ENCODE measurements at regions not wholly inside any gene's neighbourhood (a gene's known extent, or its start where the extent isn't known, plus 50 kb on each side); places are given as distances from the start of the nearest gene placed in this dataset.

- no peaks in the 10 kb centered on the region for H3K27me3 Mint-ChIP-seq
- Histone ChIP-seq H3K27ac (ENCODE audit: insufficient read depth, low read length, poor library complexity, severe bottlenecking) (no peak overlapping the region), H3K4me3 (ENCODE audit: low read depth, low read length) (no peak overlapping the region), H3K9me3 (ENCODE audit: control insufficient read depth in 2 of 2, low read length in 2 of 2) (no peaks in the 10 kb centered on the region), H3K36me3 (ENCODE audit: control insufficient read depth, insufficient read depth, low read length) (no peaks in the 10 kb centered on the region), H3K4me1 (ENCODE audit: control insufficient read depth, insufficient read depth, low read length, poor library complexity, severe bottlenecking) (peaks cover 18% of the 10 kb centered on the region), H3K27me3 (ENCODE audit: control insufficient read depth, insufficient read depth, low read length) (no peaks in the 10 kb centered on the region)
- peaks cover 4% of the 10 kb centered on the region for H3K36me3 Mint-ChIP-seq
- no peaks in the 10 kb centered on the region for H3K9me3 Mint-ChIP-seq
- H3K4me3 Mint-ChIP-seq = no peak overlapping the region
- DNase-seq = no peak
- peak overlapping the region in 1 of 3 donors; percentile 59 for H3K27ac Mint-ChIP-seq
- H3K4me1 Mint-ChIP-seq = peaks cover 25 to 66% (median 54%) of the 10 kb centered on the region in 4 donors
- ATAC-seq (ENCODE audit: low read depth in 2 of 2) = no peak
Measured at GRCh38 chr19:46911456-46911855, 50.7 kb downstream of the ARHGAP35 start.

GRCh38 chr19:46913198-46913851 is 52.5 kb downstream of the ARHGAP35 start:
- Histone ChIP-seq H3K27ac (ENCODE audit: insufficient read depth, low read length, poor library complexity, severe bottlenecking) (no peak overlapping the region), H3K36me3 (ENCODE audit: control insufficient read depth, insufficient read depth, low read length) (peaks cover 1% of the 10 kb centered on the region), H3K4me3 (ENCODE audit: low read depth, low read length) (peak overlapping the region; percentile 37), H3K9me3 (ENCODE audit: control insufficient read depth in 2 of 2, low read length in 2 of 2) (no peaks in the 10 kb centered on the region), H3K4me1 (ENCODE audit: control insufficient read depth, insufficient read depth, low read length, poor library complexity, severe bottlenecking) (peaks cover 18% of the 10 kb centered on the region), H3K27me3 (ENCODE audit: control insufficient read depth, insufficient read depth, low read length) (no peaks in the 10 kb centered on the region)
- Mint-ChIP-seq H3K4me3 (peak overlapping the region in 2 of 4 donors; percentile 7 to 13), H3K36me3 (peaks cover 8% of the 10 kb centered on the region), H3K9me3 (no peaks in the 10 kb centered on the region), H3K27ac (peak overlapping the region in 2 of 3 donors; percentile 1 to 2), H3K27me3 (no peaks in the 10 kb centered on the region), H3K4me1 (peaks cover 25 to 75% (median 55%) of the 10 kb centered on the region in 4 donors)
- no peak for DNase-seq
- no peak for ATAC-seq (ENCODE audit: low read depth in 2 of 2)

- Histone ChIP-seq H3K27ac (ENCODE audit: insufficient read depth, low read length, poor library complexity, severe bottlenecking) (no peak overlapping the region), H3K27me3 (ENCODE audit: control insufficient read depth, insufficient read depth, low read length) (no peaks in the 10 kb centered on the region), H3K9me3 (ENCODE audit: control insufficient read depth in 2 of 2, low read length in 2 of 2) (no peaks in the 10 kb centered on the region), H3K4me3 (ENCODE audit: low read depth, low read length) (peak overlapping the region; percentile 37), H3K4me1 (ENCODE audit: control insufficient read depth, insufficient read depth, low read length, poor library complexity, severe bottlenecking) (peaks cover 18% of the 10 kb centered on the region), H3K36me3 (ENCODE audit: control insufficient read depth, insufficient read depth, low read length) (peaks cover 7% of the 10 kb centered on the region)
- H3K4me3 Mint-ChIP-seq = peak overlapping the region in 3 of 4 donors; percentile 4 to 13 (median 7)
- ATAC-seq (ENCODE audit: low read depth in 2 of 2) (no peak), DNase-seq (peak in 2 of 3 donors; percentile 31 to 33)
- peak overlapping the region in 2 of 3 donors; percentile 1 to 2 for H3K27ac Mint-ChIP-seq
- H3K9me3 Mint-ChIP-seq = no peaks in the 10 kb centered on the region
- no peaks in the 10 kb centered on the region for H3K27me3 Mint-ChIP-seq
- peaks cover 14% of the 10 kb centered on the region for H3K36me3 Mint-ChIP-seq
- peaks cover 19 to 70% (median 52%) of the 10 kb centered on the region in 4 donors for H3K4me1 Mint-ChIP-seq
Measured at GRCh38 chr19:46913852-46914430, 53.1 kb downstream of the ARHGAP35 start.

- Mint-ChIP-seq H3K4me3 (peak overlapping the region in 1 of 4 donors; percentile 70), H3K27ac (peak overlapping the region in 1 of 3 donors; percentile 20), H3K36me3 (peaks cover 25% of the 10 kb centered on the region), H3K27me3 (no peaks in the 10 kb centered on the region), H3K9me3 (no peaks in the 10 kb centered on the region), H3K4me1 (peaks cover 19 to 60% (median 42%) of the 10 kb centered on the region in 4 donors)
- Histone ChIP-seq H3K27ac (ENCODE audit: insufficient read depth, low read length, poor library complexity, severe bottlenecking) (no peak overlapping the region), H3K9me3 (ENCODE audit: control insufficient read depth in 2 of 2, low read length in 2 of 2) (no peaks in the 10 kb centered on the region), H3K4me1 (ENCODE audit: control insufficient read depth, insufficient read depth, low read length, poor library complexity, severe bottlenecking) (peaks cover 18% of the 10 kb centered on the region), H3K4me3 (ENCODE audit: low read depth, low read length) (no peak overlapping the region), H3K36me3 (ENCODE audit: control insufficient read depth, insufficient read depth, low read length) (peaks cover 22% of the 10 kb centered on the region), H3K27me3 (ENCODE audit: control insufficient read depth, insufficient read depth, low read length) (no peaks in the 10 kb centered on the region)
- ATAC-seq (ENCODE audit: low read depth in 2 of 2) = no peak
- DNase-seq = no peak
Measured at GRCh38 chr19:46915386-46915785, 54.6 kb downstream of the ARHGAP35 start.

GRCh38 chr19:46917002-46917401 is 56.2 kb downstream of the ARHGAP35 start:
- Histone ChIP-seq H3K9me3 (ENCODE audit: control insufficient read depth in 2 of 2, low read length in 2 of 2) (no peaks in the 10 kb centered on the region), H3K36me3 (ENCODE audit: control insufficient read depth, insufficient read depth, low read length) (peaks cover 38% of the 10 kb centered on the region), H3K4me1 (ENCODE audit: control insufficient read depth, insufficient read depth, low read length, poor library complexity, severe bottlenecking) (peaks cover 18% of the 10 kb centered on the region), H3K4me3 (ENCODE audit: low read depth, low read length) (no peak overlapping the region), H3K27me3 (ENCODE audit: control insufficient read depth, insufficient read depth, low read length) (no peaks in the 10 kb centered on the region), H3K27ac (ENCODE audit: insufficient read depth, low read length, poor library complexity, severe bottlenecking) (no peak overlapping the region)
- no peak for ATAC-seq (ENCODE audit: low read depth in 2 of 2)
- Mint-ChIP-seq H3K4me1 (peaks cover 12 to 56% (median 37%) of the 10 kb centered on the region in 4 donors), H3K9me3 (no peaks in the 10 kb centered on the region), H3K36me3 (peaks cover 38% of the 10 kb centered on the region), H3K27ac (no peak overlapping the region), H3K4me3 (no peak overlapping the region), H3K27me3 (no peaks in the 10 kb centered on the region)
- no peak for DNase-seq

- H3K36me3 Mint-ChIP-seq = peaks cover 46% of the 10 kb centered on the region
Measured at GRCh38 chr19:46919324-46919723, 58.5 kb downstream of the ARHGAP35 start.

GRCh38 chr19:46920362-46920761 is 59.6 kb downstream of the ARHGAP35 start:
- Histone ChIP-seq H3K36me3 (ENCODE audit: control insufficient read depth, insufficient read depth, low read length) (peaks cover 47% of the 10 kb centered on the region), H3K4me3 (ENCODE audit: low read depth, low read length) (no peak overlapping the region), H3K27me3 (ENCODE audit: control insufficient read depth, insufficient read depth, low read length) (no peaks in the 10 kb centered on the region), H3K9me3 (ENCODE audit: control insufficient read depth in 2 of 2, low read length in 2 of 2) (no peaks in the 10 kb centered on the region), H3K27ac (ENCODE audit: insufficient read depth, low read length, poor library complexity, severe bottlenecking) (no peak overlapping the region), H3K4me1 (ENCODE audit: control insufficient read depth, insufficient read depth, low read length, poor library complexity, severe bottlenecking) (peaks cover 17% of the 10 kb centered on the region)
- H3K36me3 Mint-ChIP-seq = peaks cover 50% of the 10 kb centered on the region
- H3K27ac Mint-ChIP-seq = no peak overlapping the region
- peaks cover 18 to 45% (median 32%) of the 10 kb centered on the region in 4 donors for H3K4me1 Mint-ChIP-seq
- H3K27me3 Mint-ChIP-seq = no peaks in the 10 kb centered on the region
- H3K4me3 Mint-ChIP-seq = no peak overlapping the region
- no peaks in the 10 kb centered on the region for H3K9me3 Mint-ChIP-seq
- ATAC-seq (ENCODE audit: low read depth in 2 of 2) (no peak), DNase-seq (no peak)

More at GRCh38 chr19:46919324-46919723, 58.5 kb downstream of the ARHGAP35 start:
- H3K9me3 ChIP-seq (ENCODE audit: control insufficient read depth in 2 of 2, low read length in 2 of 2) = no peaks in the 10 kb centered on the region
- H3K36me3 ChIP-seq (ENCODE audit: control insufficient read depth, insufficient read depth, low read length) = peaks cover 47% of the 10 kb centered on the region
- ATAC-seq (ENCODE audit: low read depth in 2 of 2) (no peak), DNase-seq (no peak)
- Mint-ChIP-seq H3K27me3 (no peaks in the 10 kb centered on the region), H3K4me3 (no peak overlapping the region), H3K4me1 (peaks cover 9 to 43% (median 30%) of the 10 kb centered on the region in 4 donors), H3K9me3 (no peaks in the 10 kb centered on the region), H3K27ac (no peak overlapping the region)
- H3K4me3 ChIP-seq (ENCODE audit: low read depth, low read length) = no peak overlapping the region
- no peak overlapping the region for H3K27ac ChIP-seq (ENCODE audit: insufficient read depth, low read length, poor library complexity, severe bottlenecking)
- no peaks in the 10 kb centered on the region for H3K27me3 ChIP-seq (ENCODE audit: control insufficient read depth, insufficient read depth, low read length)
- H3K4me1 ChIP-seq (ENCODE audit: control insufficient read depth, insufficient read depth, low read length, poor library complexity, severe bottlenecking) = peaks cover 14% of the 10 kb centered on the region

Measured in CD4-positive, CD25-positive, alpha-beta regulatory T cell (primary cell).